IMR-90 (cell line): ENCODE measurements at regions not wholly inside any gene's neighbourhood (a gene's known extent, or its start where the extent isn't known, plus 50 kb on each side); places are given as distances from the start of the nearest gene placed in this dataset.
"Not testable (repeated sequence)": the region's sequence is repeated elsewhere in the genome, so short reads cannot be mapped to it uniquely, and the experiment has no call there.

ENCODE experiments used
- ATAC-seq: fragments of 200-7000 bp; cut with Tn5 transposase; 2 replicates; pipeline ENCODE4 v1.9.1; 2020; ENCODE audit warnings: low read depth, mild to moderate bottlenecking, moderate library complexity
- BruUV-seq: library from RNA; stranded (reverse); fragments of 400-500 nt; replicated peaks from 2 replicates; lab custom pipeline; 2021; lab: Mats Ljungman, UMichigan
- CTCF ChIA-PET: fragments of 300-600 bp; formaldehyde crosslinking; extraction: SDS; loops from one replicate; lab custom pipeline; 2021; ENCODE audit warnings: antibody characterized with exemption; lab: Yijun Ruan, JAX
- POLR2A ChIA-PET: fragments of 300-600 bp; sonication (Branson Sonifier 250); formaldehyde crosslinking; loops from one replicate; lab custom pipeline; 2022; ENCODE audit warnings: antibody characterized with exemption; ENCODE audit not compliant: unreplicated experiment; lab: Charles Lee
- DNase-seq: peaks from one replicate; pipeline ENCODE4 v3.0.0; 2013
- H2AFZ ChIP-seq: replicated peaks from 2 replicates; pipeline ENCODE3; 2013; ENCODE audit warnings: low read length, mild to moderate bottlenecking; ENCODE audit not compliant: poor library complexity
- H2AK5ac ChIP-seq: 2 replicates; pipeline ENCODE4 v1.6.1; 2013; ENCODE audit warnings: low read depth, low read length, inconsistent platforms
- H2AK9ac ChIP-seq: replicated peaks from 2 replicates; pipeline ENCODE3; 2013; ENCODE audit warnings: mild to moderate bottlenecking, low read depth, low read length, moderate library complexity; ENCODE audit not compliant: poor library complexity
- H2BK120ac ChIP-seq: 2 replicates; pipeline ENCODE4 v1.6.1; 2013; ENCODE audit warnings: low read depth, low read length, inconsistent platforms
- H2BK15ac ChIP-seq: 3 replicates; pipeline ENCODE4 v1.6.1; 2013; ENCODE audit warnings: low read depth, low read length, inconsistent platforms
- H2BK20ac ChIP-seq: 2 replicates; pipeline ENCODE4 v1.6.1; 2013; ENCODE audit warnings: low read depth, mild to moderate bottlenecking, inconsistent platforms, low read length, moderate library complexity
- H2BK5ac ChIP-seq: 2 replicates; pipeline ENCODE4 v1.6.1; 2013; ENCODE audit warnings: mild to moderate bottlenecking, low read depth, low read length, inconsistent platforms; ENCODE audit not compliant: poor library complexity, severe bottlenecking
- H3K14ac ChIP-seq: replicated peaks from 2 replicates; pipeline ENCODE4 v1.6.1; 2013; ENCODE audit warnings: low read depth, low read length, inconsistent platforms
- H3K18ac ChIP-seq: 2 replicates; pipeline ENCODE4 v1.6.1; 2013; ENCODE audit warnings: low read depth, low read length, control low read depth
- H3K23ac ChIP-seq: 2 replicates; pipeline ENCODE4 v1.6.1; 2013; ENCODE audit warnings: low read depth, low read length, inconsistent platforms
- H3K27ac ChIP-seq: 2 replicates; pipeline ENCODE4 v1.5.1; 2013; ENCODE audit warnings: mild to moderate bottlenecking, control low read depth, low read length; ENCODE audit not compliant: insufficient read depth
- H3K27me3 ChIP-seq: 2 replicates; pipeline ENCODE4 v1.6.1; 2013; ENCODE audit warnings: low read length; ENCODE audit not compliant: control insufficient read depth, insufficient read depth
- H3K36me3 ChIP-seq: 2 replicates; pipeline ENCODE4 v1.6.1; 2013; ENCODE audit warnings: low read length, mixed read lengths; ENCODE audit not compliant: control insufficient read depth, insufficient read depth
- H3K4ac ChIP-seq: 2 replicates; pipeline ENCODE4 v1.6.1; 2013; ENCODE audit warnings: low read depth, low read length, inconsistent platforms
- H3K4me1 ChIP-seq: 2 replicates; pipeline ENCODE4 v1.6.1; 2013; ENCODE audit warnings: low read length, mixed read lengths; ENCODE audit not compliant: control insufficient read depth, insufficient read depth
- H3K4me2 ChIP-seq: 2 replicates; pipeline ENCODE4 v1.6.1; 2013; ENCODE audit warnings: low read depth, mild to moderate bottlenecking, control low read depth, low read length, moderate library complexity
- H3K4me3 ChIP-seq: 2 replicates; pipeline ENCODE4 v1.5.1; 2013; ENCODE audit warnings: low read depth, mild to moderate bottlenecking, control low read depth, low read length, moderate library complexity; ENCODE audit not compliant: insufficient read depth
- H3K56ac ChIP-seq: 2 replicates; pipeline ENCODE4 v1.6.1; 2013; ENCODE audit warnings: low read length, inconsistent platforms; ENCODE audit not compliant: insufficient read depth; ENCODE audit errors: extremely low read depth
- H3K79me1 ChIP-seq, 2 experiments: 2 replicates each; pipeline ENCODE4 v1.6.1; 2013; ENCODE audit warnings: low read length in 2 of 2, inconsistent platforms in 1 of 2, low read depth in 1 of 2
- H3K9ac ChIP-seq: 2 replicates; pipeline ENCODE4 v1.6.1; 2013; ENCODE audit warnings: low read depth, low read length, control low read depth
- H3K9me1 ChIP-seq: 2 replicates; pipeline ENCODE4 v1.6.1; 2013; ENCODE audit warnings: low read length, inconsistent platforms; ENCODE audit not compliant: insufficient read depth
- H3K9me3 ChIP-seq: 2 replicates; pipeline ENCODE4 v1.6.1; 2013; ENCODE audit warnings: low read length; ENCODE audit not compliant: control insufficient read depth, insufficient read depth
- H4K20me1 ChIP-seq: 2 replicates; pipeline ENCODE4 v1.6.1; 2013; ENCODE audit warnings: low read length, inconsistent platforms; ENCODE audit not compliant: insufficient read depth
- H4K5ac ChIP-seq: 2 replicates; pipeline ENCODE4 v1.6.1; 2013; ENCODE audit warnings: mild to moderate bottlenecking, low read depth, low read length, control low read depth
- H4K8ac ChIP-seq, 2 experiments: 2 replicates each; pipeline ENCODE4 v1.6.1; 2013; ENCODE audit warnings: low read depth in 2 of 2, low read length in 2 of 2, control low read depth in 1 of 2, inconsistent platforms in 1 of 2
- H4K91ac ChIP-seq: 2 replicates; pipeline ENCODE4 v1.6.1; 2013; ENCODE audit warnings: low read depth, low read length, inconsistent platforms; ENCODE audit not compliant: insufficient read depth
- WGBS, 2 experiments: methylation state at CpG; one replicate each; pipeline versions ENCODE4 v1.1.5 to v1.1.7; 2013; ENCODE audit warnings: missing lambda C conversion rate in 2 of 2; ENCODE audit not compliant: insufficient read length in 1 of 2; ENCODE audit errors: extremely low coverage in 2 of 2; 5-methylcytosine and 5-hydroxymethylcytosine counted together
- dilution Hi-C: fragments of 300-500 bp; cut with HindIII; formaldehyde crosslinking; loops from one replicate; pipeline ENCODE4 v1.14.3; 2018; ENCODE audit warnings: low sequenced_read_pairs; ENCODE audit not compliant: unreplicated experiment
- in situ Hi-C: fragments of 300-500 bp; cut with MboI; formaldehyde crosslinking; loops from 3 replicates; pipeline ENCODE4 v1.14.3; 2019; ENCODE audit warnings: low sequenced_read_pairs, inconsistent platforms, mixed read lengths
- intact Hi-C: fragments of 100-400 bp; cut with micrococcal nuclease; formaldehyde crosslinking; loops from 2 replicates; pipeline ENCODE4 v1.10.0; 2022

DNA sequence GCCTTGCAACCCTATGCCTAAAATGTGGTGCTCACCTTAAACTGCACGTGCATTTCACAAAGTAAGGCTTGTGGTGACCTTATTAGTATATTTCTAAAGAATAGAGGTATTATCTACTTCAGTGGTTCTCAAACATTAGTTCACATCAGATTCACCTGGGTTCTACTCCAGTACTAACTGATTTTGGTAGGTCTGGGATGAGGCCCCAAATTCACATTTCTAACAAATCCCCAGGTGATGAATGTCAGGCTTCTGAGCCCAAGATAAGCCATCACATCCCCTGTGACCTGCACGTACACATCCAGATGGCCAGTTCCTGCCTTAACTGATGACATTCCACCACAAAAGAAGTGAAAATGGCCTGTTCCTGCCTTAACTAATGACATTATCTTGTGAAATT, 329.1 kb upstream of the KCNMB2 start:
- peak overlapping the region; percentile 8; the same call in 1 of the 2 replicates for H2BK120ac ChIP-seq
- CTCF ChIA-PET, H4K20me1 ChIP-seq, H3K79me1 ChIP-seq, H2BK15ac ChIP-seq, in situ Hi-C loops, BruUV-seq, H2AK9ac ChIP-seq, DNase-seq, H3K56ac ChIP-seq, H3K4me2 ChIP-seq, H3K9me3 ChIP-seq, ATAC-seq, H3K4ac ChIP-seq, POLR2A ChIA-PET, H2AFZ ChIP-seq, dilution Hi-C loops, H3K9ac ChIP-seq, H3K23ac ChIP-seq, intact Hi-C loops, H3K27me3 ChIP-seq, H3K36me3 ChIP-seq, H2BK20ac ChIP-seq, H3K9me1 ChIP-seq, H2BK5ac ChIP-seq, H3K4me3 ChIP-seq, H3K27ac ChIP-seq, H2AK5ac ChIP-seq: not testable (repeated sequence)
- peaks cover 11% of the 10 kb centered on the region for H3K4me1 ChIP-seq
- H3K18ac ChIP-seq: 0 out of 2 replicates have a peak overlapping the region, but pooled peaks have one; percentile 30
- H4K5ac ChIP-seq: peak overlapping the region; percentile 27; the same call in 1 of the 2 replicates
- peak overlapping the region in 1 of 2 experiments; percentile 10; a peak in 2 of 4 replicates for H4K8ac ChIP-seq
- H3K14ac ChIP-seq: peak overlapping the region; percentile 25; the same call in 1 of the 2 replicates
- peak overlapping the region; percentile 62; the same call in 1 of the 2 replicates for H4K91ac ChIP-seq
- WGBS, 2 experiments: no CpG with 5 or more reads among the region's 2 CpGs

DNA sequence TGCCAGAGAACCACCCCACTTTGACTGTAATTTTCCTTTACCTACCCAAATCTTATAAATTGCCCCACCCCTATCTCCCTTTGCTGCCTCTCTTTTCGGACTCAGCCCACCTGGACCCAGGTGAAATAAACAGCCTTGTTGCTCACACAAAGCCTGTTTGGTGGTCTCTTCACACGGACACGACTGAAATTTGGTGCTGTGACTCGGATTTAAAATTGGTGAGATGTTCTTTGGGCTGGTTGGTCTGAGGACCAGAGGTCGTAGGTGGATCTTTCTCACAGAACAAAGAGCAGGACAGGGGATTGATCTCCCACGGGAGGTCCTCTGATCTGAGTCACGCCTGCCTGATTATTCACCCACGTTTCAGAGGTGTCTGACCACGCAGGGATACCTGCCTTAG, 328.6 kb upstream of the KCNMB2 start:
- H4K8ac ChIP-seq, H2BK120ac ChIP-seq, H3K4ac ChIP-seq, H4K20me1 ChIP-seq, H3K56ac ChIP-seq, H2BK5ac ChIP-seq, H3K18ac ChIP-seq, H3K23ac ChIP-seq, H3K27me3 ChIP-seq, dilution Hi-C loops, H4K5ac ChIP-seq, ATAC-seq, H2AFZ ChIP-seq, H3K79me1 ChIP-seq, H2AK5ac ChIP-seq, H3K36me3 ChIP-seq, in situ Hi-C loops, H2BK15ac ChIP-seq, CTCF ChIA-PET, H3K14ac ChIP-seq, H3K9me3 ChIP-seq, H3K4me3 ChIP-seq, H3K27ac ChIP-seq, BruUV-seq, intact Hi-C loops, H3K9ac ChIP-seq, H3K9me1 ChIP-seq, H2AK9ac ChIP-seq, H3K4me2 ChIP-seq, DNase-seq, POLR2A ChIA-PET, H2BK20ac ChIP-seq: not testable (repeated sequence)
- no CpG with 5 or more reads among the region's 9 CpGs for WGBS, 2 experiments
- Histone ChIP-seq H4K91ac (peak overlapping the region; percentile 26; the same call in 1 of the 2 replicates), H3K4me1 (peaks cover 11% of the 10 kb centered on the region)
